Stimulated activated CD8-positive, alpha-beta memory T cell treated with anti-CD3 and anti-CD28 coated beads, Interleukin-7, amount 100 ng/mL, for 48 hours (primary cell): ENCODE measurements at regions not wholly inside any gene's neighbourhood (a gene's known extent, or its start where the extent isn't known, plus 50 kb on each side); places are given as distances from the start of the nearest gene placed in this dataset.

Experiments used
- DNase-seq, 2 donors: peaks; one replicate each; pipeline ENCODE4 v3.0.0-alpha.2; 2020; ENCODE audit warnings: low read depth in 1 of 2; ENCODE audit errors: extremely low read depth in 1 of 2

GRCh38 chr2:126792993-126793392, 105.7 kb upstream of the TEX51 start:
- DNase-seq: no peak

- DNase-seq: no peak
Observed at GRCh38 chr2:126793885-126794613, 104.6 kb upstream of the TEX51 start.

GRCh38 chr2:126795656-126796055, 103.0 kb upstream of the TEX51 start:
- no peak for DNase-seq

GRCh38 chr2:126796931-126797621, 101.6 kb upstream of the TEX51 start:
- DNase-seq: no peak

GRCh38 chr2:126797622-126798275, 100.9 kb upstream of the TEX51 start:
- no peak for DNase-seq

- DNase-seq: no peak
Observed at GRCh38 chr2:126798276-126799140, 100.2 kb upstream of the TEX51 start.

- DNase-seq: no peak
Observed at GRCh38 chr2:126799301-126799700, 99.4 kb upstream of the TEX51 start.

GRCh38 chr2:126801473-126801872, 97.2 kb upstream of the TEX51 start:
- DNase-seq: no peak

GRCh38 chr2:126802316-126802715, 96.4 kb upstream of the TEX51 start:
- DNase-seq: no peak

GRCh38 chr2:126802774-126803433, 95.8 kb upstream of the TEX51 start:
- DNase-seq: no peak

- no peak for DNase-seq
Observed at GRCh38 chr2:126803434-126803775, 95.3 kb upstream of the TEX51 start.

GRCh38 chr2:126804347-126804746, 94.3 kb upstream of the TEX51 start:
- no peak for DNase-seq

- DNase-seq: no peak
Observed at GRCh38 chr2:126808929-126809328, 89.8 kb upstream of the TEX51 start.

GRCh38 chr2:126809340-126809739, 89.3 kb upstream of the TEX51 start:
- DNase-seq: no peak

GRCh38 chr2:126810001-126810400, 88.7 kb upstream of the TEX51 start:
- DNase-seq: no peak

GRCh38 chr2:126811101-126811500, 87.6 kb upstream of the TEX51 start:
- DNase-seq: no peak

GRCh38 chr2:126817172-126817571, 81.5 kb upstream of the TEX51 start:
- no peak for DNase-seq

- DNase-seq: no peak
Observed at GRCh38 chr2:126822115-126822514, 76.6 kb upstream of the TEX51 start.

- no peak for DNase-seq
Observed at GRCh38 chr2:126822921-126823320, 75.8 kb upstream of the TEX51 start.

- no peak for DNase-seq
Observed at GRCh38 chr2:126823951-126824350, 74.7 kb upstream of the TEX51 start.

GRCh38 chr2:126824663-126825062, 74.0 kb upstream of the TEX51 start:
- DNase-seq: no peak
